HFFc6 (cell line): ENCODE measurements at regions not wholly inside any gene's neighbourhood (a gene's known extent, or its start where the extent isn't known, plus 50 kb on each side); places are given as distances from the start of the nearest gene placed in this dataset.

Experiments used
- DNase-seq: peaks from one replicate; pipeline ENCODE4 v3.0.0-alpha.2; 2018
- H3K27ac Mint-ChIP-seq: 2 replicates; pipeline ENCODE4 v1.8.0; 2020; ENCODE audit warnings: mild to moderate bottlenecking, mixed read lengths
- H3K27me3 Mint-ChIP-seq: 2 replicates; pipeline ENCODE4 v1.8.0; 2021; ENCODE audit warnings: mild to moderate bottlenecking, moderate library complexity, mixed read lengths; ENCODE audit not compliant: insufficient read depth
- H3K36me3 Mint-ChIP-seq: 2 replicates; pipeline ENCODE4 v1.8.0; 2021; ENCODE audit warnings: low read depth, mixed read lengths
- H3K4me1 Mint-ChIP-seq: 2 replicates; pipeline ENCODE4 v1.8.0; 2020; ENCODE audit warnings: low read depth, mixed read lengths
- H3K4me3 Mint-ChIP-seq: 2 replicates; pipeline ENCODE4 v1.8.0; 2020; ENCODE audit warnings: mild to moderate bottlenecking, moderate library complexity, mixed read lengths
- H3K9me3 Mint-ChIP-seq: 2 replicates; pipeline ENCODE4 v1.8.0; 2020; ENCODE audit warnings: mild to moderate bottlenecking, mixed read lengths
- TF ChIP-seq, protein P1 (sequence below): fragments of 200-600 bp; sonication (generic); IDR thresholded peaks from 2 replicates; pipeline ENCODE4 v1.5.0; 2021; ENCODE audit warnings: antibody characterized with exemption, mild to moderate bottlenecking

DNA sequence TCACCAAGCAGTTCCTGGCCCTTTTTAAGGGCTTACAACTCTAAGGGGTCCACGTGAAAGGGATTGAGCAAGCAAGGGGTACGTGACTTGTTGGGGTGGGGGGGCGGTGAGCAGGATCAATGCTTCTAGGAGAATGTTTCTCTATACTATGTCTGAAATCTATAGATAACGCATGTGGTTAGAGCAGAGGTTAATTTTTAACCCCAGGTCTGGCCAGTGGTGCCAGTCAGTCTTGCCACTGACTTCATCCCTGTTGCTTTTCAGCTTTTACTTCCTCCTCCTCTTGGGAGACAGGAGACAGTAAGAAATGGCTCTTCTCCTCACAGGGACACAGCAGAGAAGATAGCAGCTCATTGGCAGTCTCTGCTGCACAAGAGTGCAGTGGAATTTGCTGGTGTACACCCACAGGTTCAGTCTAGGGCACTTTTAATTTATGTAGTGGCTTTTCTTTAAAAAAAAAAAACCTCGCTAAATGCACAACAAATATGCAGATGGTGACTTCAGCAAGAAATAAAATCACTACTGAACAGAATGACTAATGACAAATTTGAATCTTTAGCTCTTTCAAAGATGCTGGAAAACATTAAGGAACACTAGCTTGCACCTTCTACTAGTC lies 190.5 kb downstream of the CCNG2 start:
- Mint-ChIP-seq H3K27me3 (peaks cover 8% of the 10 kb centered on the region), H3K4me3 (no peak overlapping the region; the same call in 1 of the 2 replicates), H3K9me3 (peaks cover 7% of the 10 kb centered on the region), H3K4me1 (peaks cover 36% of the 10 kb centered on the region), H3K27ac (no peak overlapping the region), H3K36me3 (peaks cover 6% of the 10 kb centered on the region; the same call in 1 of the 2 replicates)
- TF ChIP-seq, protein P1, sequence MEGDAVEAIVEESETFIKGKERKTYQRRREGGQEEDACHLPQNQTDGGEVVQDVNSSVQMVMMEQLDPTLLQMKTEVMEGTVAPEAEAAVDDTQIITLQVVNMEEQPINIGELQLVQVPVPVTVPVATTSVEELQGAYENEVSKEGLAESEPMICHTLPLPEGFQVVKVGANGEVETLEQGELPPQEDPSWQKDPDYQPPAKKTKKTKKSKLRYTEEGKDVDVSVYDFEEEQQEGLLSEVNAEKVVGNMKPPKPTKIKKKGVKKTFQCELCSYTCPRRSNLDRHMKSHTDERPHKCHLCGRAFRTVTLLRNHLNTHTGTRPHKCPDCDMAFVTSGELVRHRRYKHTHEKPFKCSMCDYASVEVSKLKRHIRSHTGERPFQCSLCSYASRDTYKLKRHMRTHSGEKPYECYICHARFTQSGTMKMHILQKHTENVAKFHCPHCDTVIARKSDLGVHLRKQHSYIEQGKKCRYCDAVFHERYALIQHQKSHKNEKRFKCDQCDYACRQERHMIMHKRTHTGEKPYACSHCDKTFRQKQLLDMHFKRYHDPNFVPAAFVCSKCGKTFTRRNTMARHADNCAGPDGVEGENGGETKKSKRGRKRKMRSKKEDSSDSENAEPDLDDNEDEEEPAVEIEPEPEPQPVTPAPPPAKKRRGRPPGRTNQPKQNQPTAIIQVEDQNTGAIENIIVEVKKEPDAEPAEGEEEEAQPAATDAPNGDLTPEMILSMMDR, result no peak
- peak; percentile 46 for DNase-seq

DNA sequence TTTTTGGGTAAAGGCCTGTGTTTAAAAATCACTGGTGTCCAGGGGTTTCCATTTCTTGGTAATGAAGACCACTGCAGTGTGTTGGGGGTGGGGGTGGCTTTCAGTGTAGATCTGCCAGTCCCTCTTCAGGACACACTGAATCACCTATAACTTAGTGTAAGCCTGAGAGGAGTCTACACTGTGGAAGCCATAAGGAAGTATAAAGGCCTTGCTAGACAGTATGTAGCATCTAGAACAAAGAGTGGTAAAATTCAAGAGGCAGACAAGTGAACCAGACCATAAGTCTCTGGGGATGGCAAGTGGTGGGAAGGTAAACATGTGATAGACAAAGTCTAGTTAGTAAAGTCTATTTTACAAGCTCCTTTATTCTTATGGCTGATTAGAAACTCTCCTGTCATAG lies 191.8 kb downstream of the CCNG2 start:
- Mint-ChIP-seq H3K4me3 (no peak overlapping the region), H3K9me3 (no peaks in the 10 kb centered on the region), H3K36me3 (no peaks in the 10 kb centered on the region), H3K4me1 (peaks cover 36% of the 10 kb centered on the region), H3K27me3 (peaks cover 8% of the 10 kb centered on the region), H3K27ac (no peak overlapping the region)
- TF ChIP-seq, protein P1, result no peak
- DNase-seq, result no peak

DNA sequence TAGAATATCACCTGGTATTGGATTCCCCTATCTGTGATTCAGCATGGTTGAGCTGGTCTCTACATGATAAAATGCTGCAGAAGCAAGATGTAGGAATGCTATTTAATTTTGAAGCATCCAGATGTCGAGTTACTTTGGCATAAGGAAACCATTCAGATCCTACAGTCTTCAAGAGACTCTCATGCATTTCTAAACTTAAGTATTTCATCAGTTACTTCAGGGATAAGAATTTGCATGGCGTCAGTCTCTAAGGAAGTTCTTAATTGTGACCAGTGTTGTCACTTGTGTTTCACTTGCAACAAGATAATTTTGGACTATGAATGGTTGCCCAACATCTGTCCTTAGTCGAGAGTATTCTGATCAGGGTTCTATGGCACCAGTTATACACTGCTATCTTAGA lies 192.4 kb downstream of the CCNG2 start:
- H3K4me3 Mint-ChIP-seq, result no peak overlapping the region
- peaks cover 36% of the 10 kb centered on the region for H3K4me1 Mint-ChIP-seq
- no peaks in the 10 kb centered on the region for H3K9me3 Mint-ChIP-seq
- H3K27ac Mint-ChIP-seq, result peak overlapping the region; percentile 28; the same call in 1 of the 2 replicates
- peaks cover 8% of the 10 kb centered on the region for H3K27me3 Mint-ChIP-seq
- TF ChIP-seq, protein P1, result no peak
- H3K36me3 Mint-ChIP-seq, result no peaks in the 10 kb centered on the region
- no peak for DNase-seq

DNA sequence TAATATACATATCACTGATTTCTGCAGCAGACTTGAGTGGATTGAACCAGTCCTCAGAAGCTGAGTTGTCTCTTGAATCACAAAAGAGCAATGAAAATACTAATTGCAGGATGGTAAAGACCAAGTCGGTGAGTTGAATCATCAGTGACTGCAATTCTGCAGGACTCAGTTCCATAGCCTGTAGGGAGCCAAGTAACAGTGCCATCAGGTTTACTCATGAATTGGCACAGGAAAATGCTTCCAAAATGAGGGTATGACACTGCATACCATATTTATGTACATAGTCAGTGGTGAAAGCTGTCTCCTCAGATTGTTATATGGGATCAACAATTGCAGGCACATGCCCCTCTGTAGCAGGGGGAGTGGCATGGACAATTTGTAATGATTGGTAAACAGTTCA lies 192.8 kb downstream of the CCNG2 start:
- Mint-ChIP-seq H3K27me3 (peaks cover 8% of the 10 kb centered on the region), H3K27ac (peak overlapping the region; percentile 28; the same call in 1 of the 2 replicates), H3K4me1 (peaks cover 36% of the 10 kb centered on the region), H3K9me3 (no peaks in the 10 kb centered on the region), H3K4me3 (no peak overlapping the region), H3K36me3 (no peaks in the 10 kb centered on the region)
- TF ChIP-seq, protein P1, result no peak
- peak; percentile 79 for DNase-seq

DNA sequence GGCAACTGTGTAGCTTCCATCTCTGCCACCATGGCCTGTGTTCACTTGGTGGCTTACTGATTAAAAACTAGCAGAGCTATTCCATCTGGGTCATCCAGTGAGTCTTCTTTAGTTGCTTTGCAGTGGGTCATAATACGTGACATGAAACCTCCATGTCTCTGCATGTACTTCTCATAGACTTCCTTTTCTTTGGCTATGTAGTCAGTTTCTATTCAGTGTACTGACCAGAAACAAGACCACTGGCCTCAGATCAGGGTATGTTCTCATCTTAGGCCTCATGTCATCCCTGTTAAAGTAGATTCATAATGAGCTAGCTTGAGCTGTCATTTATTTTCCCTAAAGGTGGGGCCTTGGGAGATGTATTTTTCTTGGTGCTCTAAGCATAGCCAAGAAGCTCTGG lies 195.2 kb downstream of the CCNG2 start:
- H3K4me3 Mint-ChIP-seq, result no peak overlapping the region
- TF ChIP-seq, protein P1, result no peak
- no peak overlapping the region for H3K27ac Mint-ChIP-seq
- no peaks in the 10 kb centered on the region for H3K9me3 Mint-ChIP-seq
- peaks cover 5% of the 10 kb centered on the region for H3K27me3 Mint-ChIP-seq
- H3K36me3 Mint-ChIP-seq, result no peaks in the 10 kb centered on the region
- no peak for DNase-seq
- peaks cover 39% of the 10 kb centered on the region for H3K4me1 Mint-ChIP-seq
